Keratinocyte (primary cell): ENCODE measurements at regions not wholly inside any gene's neighbourhood (a gene's known extent, or its start where the extent isn't known, plus 50 kb on each side); places are given as distances from the start of the nearest gene placed in this dataset.

Source experiments
- CTCF ChIP-seq, 3 experiments: IDR thresholded peaks in 1 of 3; conservative IDR thresholded peaks in 1 of 3; optimal IDR thresholded peaks in 1 of 3; 2 replicates in 2 of 3; 3 replicates in 1 of 3; pipeline versions ENCODE3 to v1.5.1; 2011; ENCODE audit warnings: low read length in 3 of 3, mild to moderate bottlenecking in 3 of 3, moderate library complexity in 2 of 3, control low read depth in 1 of 3, inconsistent platforms in 1 of 3; ENCODE audit not compliant: insufficient read depth in 2 of 3; ENCODE audit errors: extremely low read depth in 1 of 3
- EZH2 ChIP-seq: IDR thresholded peaks from one replicate; pipeline ENCODE4 v1.6.1; 2012; ENCODE audit warnings: inconsistent platforms, mild to moderate bottlenecking, low read length, moderate library complexity

GRCh38 chr12:90585640-90586304, 369.2 kb downstream of the CCER1 start:
- TF ChIP-seq CTCF (optimal IDR thresholded peaks at IDR 0.05 in 1 of 3, IDR thresholded peaks at IDR 0.05 in 1 of 3, conservative IDR thresholded peaks at IDR 0.05 in 1 of 3; ENCODE audit: extremely low read depth in 1 of 3, insufficient read depth in 2 of 3, low read length in 3 of 3) (no peak), EZH2 (no peak)
